Neural cell (in vitro differentiated cells): ENCODE measurements at regions not wholly inside any gene's neighbourhood (a gene's known extent, or its start where the extent isn't known, plus 50 kb on each side); places are given as distances from the start of the nearest gene placed in this dataset.

Source experiments
- EP300 ChIP-seq: fragments of 450-650 bp; conservative IDR thresholded peaks from 2 replicates; pipeline ENCODE4 v1.6.1; 2014; ENCODE audit warnings: antibody characterized with exemption, mild to moderate bottlenecking, moderate library complexity; ENCODE audit not compliant: poor library complexity, severe bottlenecking
- POLR2AphosphoS5 ChIP-seq: IDR thresholded peaks from 2 replicates; pipeline ENCODE4 v1.6.1; 2012
- RAD21 ChIP-seq: fragments of 450-650 bp; conservative IDR thresholded peaks from 2 replicates; pipeline ENCODE4 v1.6.1; 2014; ENCODE audit warnings: antibody characterized with exemption, mild to moderate bottlenecking, moderate library complexity
- TF ChIP-seq, protein P1 (sequence below): fragments of 450-650 bp; IDR thresholded peaks from 2 replicates; pipeline ENCODE4 v1.5.1; 2014; ENCODE audit warnings: antibody characterized with exemption, mild to moderate bottlenecking, moderate library complexity; ENCODE audit not compliant: poor library complexity, severe bottlenecking

GRCh38 chr6:137399881-137400443 lies 94.2 kb downstream of the OLIG3 start:
- peak; percentile 93 for TF ChIP-seq EP300
- peak; percentile 88 for TF ChIP-seq POLR2AphosphoS5
- TF ChIP-seq, protein P1, sequence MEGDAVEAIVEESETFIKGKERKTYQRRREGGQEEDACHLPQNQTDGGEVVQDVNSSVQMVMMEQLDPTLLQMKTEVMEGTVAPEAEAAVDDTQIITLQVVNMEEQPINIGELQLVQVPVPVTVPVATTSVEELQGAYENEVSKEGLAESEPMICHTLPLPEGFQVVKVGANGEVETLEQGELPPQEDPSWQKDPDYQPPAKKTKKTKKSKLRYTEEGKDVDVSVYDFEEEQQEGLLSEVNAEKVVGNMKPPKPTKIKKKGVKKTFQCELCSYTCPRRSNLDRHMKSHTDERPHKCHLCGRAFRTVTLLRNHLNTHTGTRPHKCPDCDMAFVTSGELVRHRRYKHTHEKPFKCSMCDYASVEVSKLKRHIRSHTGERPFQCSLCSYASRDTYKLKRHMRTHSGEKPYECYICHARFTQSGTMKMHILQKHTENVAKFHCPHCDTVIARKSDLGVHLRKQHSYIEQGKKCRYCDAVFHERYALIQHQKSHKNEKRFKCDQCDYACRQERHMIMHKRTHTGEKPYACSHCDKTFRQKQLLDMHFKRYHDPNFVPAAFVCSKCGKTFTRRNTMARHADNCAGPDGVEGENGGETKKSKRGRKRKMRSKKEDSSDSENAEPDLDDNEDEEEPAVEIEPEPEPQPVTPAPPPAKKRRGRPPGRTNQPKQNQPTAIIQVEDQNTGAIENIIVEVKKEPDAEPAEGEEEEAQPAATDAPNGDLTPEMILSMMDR = no peak
- no peak for TF ChIP-seq RAD21
